DND-41 (cell line): ENCODE measurements at regions not wholly inside any gene's neighbourhood (a gene's known extent, or its start where the extent isn't known, plus 50 kb on each side); places are given as distances from the start of the nearest gene placed in this dataset.

Experiments
- ATAC-seq: fragments of 200-7000 bp; cut with Tn5 transposase; 3 replicates; pipeline ENCODE4 v1.9.1; 2021; ENCODE audit warnings: low read depth; ENCODE audit not compliant: insufficient read depth
- DNase-seq: peaks from one replicate; pipeline ENCODE4 v3.0.0-alpha.2; 2020
- H2AFZ ChIP-seq: 2 replicates; pipeline ENCODE4 v1.6.0; 2012; ENCODE audit warnings: low read depth, low read length
- H3K27ac ChIP-seq: 2 replicates; pipeline ENCODE4 v1.5.1; 2012; ENCODE audit warnings: low read length, inconsistent platforms
- H3K27me3 ChIP-seq: fragments of 200-600 bp; sonication (generic); 2 replicates; pipeline ENCODE4 v1.6.0; 2012; ENCODE audit warnings: low read length, mild to moderate bottlenecking, inconsistent platforms; ENCODE audit not compliant: insufficient read depth, poor library complexity
- H3K36me3 ChIP-seq: 2 replicates; pipeline ENCODE4 v1.5.1; 2012; ENCODE audit warnings: low read length, inconsistent platforms; ENCODE audit not compliant: insufficient read depth
- H3K4me1 ChIP-seq: 2 replicates; pipeline ENCODE4 v1.5.1; 2012; ENCODE audit warnings: mild to moderate bottlenecking, low read length; ENCODE audit not compliant: insufficient read depth
- H3K4me2 ChIP-seq: 2 replicates; pipeline ENCODE4 v1.6.0; 2012; ENCODE audit warnings: mild to moderate bottlenecking, moderate library complexity, low read length, inconsistent platforms; ENCODE audit not compliant: insufficient read depth
- H3K4me3 ChIP-seq, 2 experiments: fragments of 200-600 bp in 1 of 2; shearing (Covaris generic) in 1 of 2; 2 replicates each; pipeline ENCODE4 v1.5.1; 2012 to 2016; ENCODE audit warnings: inconsistent platforms in 2 of 2, low read length in 2 of 2, mild to moderate bottlenecking in 2 of 2, low read depth in 1 of 2, moderate library complexity in 1 of 2
- H3K79me2 ChIP-seq: 2 replicates; pipeline ENCODE4 v1.6.0; 2012; ENCODE audit warnings: low read length, inconsistent platforms; ENCODE audit not compliant: insufficient read depth
- H3K9ac ChIP-seq: 2 replicates; pipeline ENCODE4 v1.6.0; 2012; ENCODE audit warnings: low read depth, mild to moderate bottlenecking, inconsistent platforms, low read length, moderate library complexity
- H3K9me3 ChIP-seq: 2 replicates; pipeline ENCODE4 v1.5.1; 2012; ENCODE audit warnings: low read length, moderate library complexity, mild to moderate bottlenecking, inconsistent platforms; ENCODE audit not compliant: insufficient read depth, severe bottlenecking
- H4K20me1 ChIP-seq: 2 replicates; pipeline ENCODE4 v1.6.0; 2012; ENCODE audit warnings: low read length; ENCODE audit not compliant: insufficient read depth
- EZH2 ChIP-seq: IDR thresholded peaks from 3 replicates; pipeline ENCODE4 v1.6.1; 2012; ENCODE audit warnings: borderline replicate concordance, low read depth, mild to moderate bottlenecking, moderate library complexity, low read length, inconsistent platforms; ENCODE audit not compliant: severe bottlenecking
- TF ChIP-seq, protein P1 (sequence below): IDR thresholded peaks from 2 replicates; pipeline ENCODE4 v1.5.1; 2012; ENCODE audit warnings: borderline replicate concordance, low read length, moderate library complexity, mild to moderate bottlenecking; ENCODE audit not compliant: poor library complexity, severe bottlenecking; ENCODE audit errors: extremely low read depth

DNA sequence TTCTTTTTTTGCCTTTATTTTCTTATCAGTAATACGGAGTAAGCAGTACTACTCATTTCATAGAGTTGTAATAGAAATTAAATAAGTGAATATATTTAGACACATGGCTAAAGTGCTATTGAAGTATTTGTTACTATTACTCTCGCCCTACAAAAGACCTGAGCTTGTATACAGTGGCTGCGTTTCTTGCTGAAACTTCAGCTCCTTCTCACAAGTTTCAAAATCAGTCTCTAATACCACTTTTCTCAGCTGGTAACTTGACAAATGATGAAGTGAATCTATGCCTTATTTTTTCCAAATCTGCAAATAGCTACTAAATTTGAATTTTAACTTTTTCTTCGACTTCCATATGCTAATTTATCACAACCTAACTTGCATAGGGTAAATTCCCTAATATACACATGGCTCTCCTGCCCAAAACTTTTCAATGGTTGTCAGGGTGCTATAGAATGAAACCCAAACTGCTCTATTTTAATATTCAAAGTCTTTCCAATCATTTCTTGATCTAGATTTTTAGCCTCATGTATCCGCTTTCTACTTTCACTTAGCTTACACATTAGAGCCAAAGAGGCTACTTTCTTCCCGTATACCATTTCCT lies 347.8 kb upstream of the GULP1 start:
- no peak overlapping the region for H3K4me2 ChIP-seq
- H3K9ac ChIP-seq: no peak overlapping the region
- H3K27ac ChIP-seq: no peak overlapping the region
- H3K4me3 ChIP-seq: no peak overlapping the region
- no peaks in the 10 kb centered on the region for H3K9me3 ChIP-seq
- DNase-seq (no peak), ATAC-seq (no peak)
- TF ChIP-seq EZH2: no peak
- TF ChIP-seq, protein P1, sequence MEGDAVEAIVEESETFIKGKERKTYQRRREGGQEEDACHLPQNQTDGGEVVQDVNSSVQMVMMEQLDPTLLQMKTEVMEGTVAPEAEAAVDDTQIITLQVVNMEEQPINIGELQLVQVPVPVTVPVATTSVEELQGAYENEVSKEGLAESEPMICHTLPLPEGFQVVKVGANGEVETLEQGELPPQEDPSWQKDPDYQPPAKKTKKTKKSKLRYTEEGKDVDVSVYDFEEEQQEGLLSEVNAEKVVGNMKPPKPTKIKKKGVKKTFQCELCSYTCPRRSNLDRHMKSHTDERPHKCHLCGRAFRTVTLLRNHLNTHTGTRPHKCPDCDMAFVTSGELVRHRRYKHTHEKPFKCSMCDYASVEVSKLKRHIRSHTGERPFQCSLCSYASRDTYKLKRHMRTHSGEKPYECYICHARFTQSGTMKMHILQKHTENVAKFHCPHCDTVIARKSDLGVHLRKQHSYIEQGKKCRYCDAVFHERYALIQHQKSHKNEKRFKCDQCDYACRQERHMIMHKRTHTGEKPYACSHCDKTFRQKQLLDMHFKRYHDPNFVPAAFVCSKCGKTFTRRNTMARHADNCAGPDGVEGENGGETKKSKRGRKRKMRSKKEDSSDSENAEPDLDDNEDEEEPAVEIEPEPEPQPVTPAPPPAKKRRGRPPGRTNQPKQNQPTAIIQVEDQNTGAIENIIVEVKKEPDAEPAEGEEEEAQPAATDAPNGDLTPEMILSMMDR: no peak
- H3K27me3 ChIP-seq: no peaks in the 10 kb centered on the region
- H3K79me2 ChIP-seq: no peaks in the 10 kb centered on the region
- no peaks in the 10 kb centered on the region for H3K36me3 ChIP-seq
- no peak overlapping the region for H2AFZ ChIP-seq
- no peaks in the 10 kb centered on the region for H3K4me1 ChIP-seq
- H4K20me1 ChIP-seq: no peaks in the 10 kb centered on the region

GRCh38 chr2:187949859-187950258 lies 341.8 kb upstream of the GULP1 start:
- no peak overlapping the region for H3K4me3 ChIP-seq
- no peak overlapping the region for H3K27ac ChIP-seq
- no peaks in the 10 kb centered on the region for H3K4me1 ChIP-seq
- H3K9ac ChIP-seq: no peak overlapping the region
- no peak for TF ChIP-seq EZH2
- TF ChIP-seq, protein P1: no peak
- H3K9me3 ChIP-seq: no peaks in the 10 kb centered on the region
- no peak for ATAC-seq
- no peaks in the 10 kb centered on the region for H4K20me1 ChIP-seq
- no peak overlapping the region for H3K4me2 ChIP-seq
- no peaks in the 10 kb centered on the region for H3K27me3 ChIP-seq
- no peak for DNase-seq
- H2AFZ ChIP-seq: no peak overlapping the region
- H3K36me3 ChIP-seq: no peaks in the 10 kb centered on the region
- H3K79me2 ChIP-seq: no peaks in the 10 kb centered on the region

DNA sequence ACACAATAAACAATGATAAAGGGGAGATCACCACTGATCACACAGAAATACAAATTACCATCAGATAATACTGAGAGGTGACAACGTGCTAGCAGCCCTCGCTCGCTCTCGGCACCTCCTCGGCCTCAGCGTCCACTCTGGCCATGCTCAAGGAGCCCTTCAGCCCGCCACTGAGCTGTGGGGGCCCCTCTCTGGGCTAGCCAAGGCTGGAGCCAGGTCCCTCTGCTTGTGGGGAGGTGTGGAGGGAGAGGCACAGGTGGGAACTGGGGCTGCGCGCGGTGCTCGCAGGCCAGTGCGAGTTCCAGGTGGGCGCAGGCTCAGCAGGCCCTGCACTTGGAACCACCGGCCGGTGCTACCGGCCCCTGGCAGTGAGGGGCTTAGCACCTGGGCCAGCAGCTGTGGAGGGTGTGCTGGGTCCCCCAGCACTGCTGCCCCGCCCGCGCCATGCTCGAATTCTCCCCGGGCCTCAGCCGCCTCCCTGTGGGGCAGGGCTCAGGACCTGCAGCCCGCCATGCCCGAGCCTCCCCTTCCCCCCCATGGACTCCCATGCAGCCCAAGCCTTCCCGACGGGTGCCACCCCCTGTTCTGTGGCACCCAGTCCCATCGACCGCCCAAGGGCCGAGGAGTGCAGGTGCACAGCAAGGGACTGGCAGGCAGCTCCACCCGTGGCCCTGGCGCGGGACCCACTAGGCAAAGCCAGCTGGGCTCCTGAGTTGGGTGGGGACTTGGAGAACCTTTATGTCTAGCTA lies 340.0 kb upstream of the GULP1 start:
- no peak for ATAC-seq
- Histone ChIP-seq H3K4me1 (no peaks in the 10 kb centered on the region), H4K20me1 (no peaks in the 10 kb centered on the region), H3K79me2 (no peaks in the 10 kb centered on the region), H3K9ac (no peak overlapping the region), H3K4me3 (no peak overlapping the region), H3K4me2 (no peak overlapping the region), H3K27me3 (no peaks in the 10 kb centered on the region), H3K9me3 (no peaks in the 10 kb centered on the region), H3K36me3 (no peaks in the 10 kb centered on the region), H2AFZ (no peak overlapping the region), H3K27ac (no peak overlapping the region)
- TF ChIP-seq EZH2: no peak
- TF ChIP-seq, protein P1: no peak
- no peak for DNase-seq
